Lower leg skin (tissue), 4 donors: ENCODE measurements at regions not wholly inside any gene's neighbourhood (a gene's known extent, or its start where the extent isn't known, plus 50 kb on each side); places are given as distances from the start of the nearest gene placed in this dataset.
"Not testable (repeated sequence)": the region's sequence is repeated elsewhere in the genome, so short reads cannot be mapped to it uniquely, and the experiment has no call there.

ENCODE experiments used
- DNase-seq, 2 donors: peaks; one replicate each; pipeline ENCODE4 v3.0.0-alpha.2; 2019; ENCODE audit warnings: low spot score in 2 of 2
- H3K4me3 ChIP-seq: fragments of 200-600 bp; sonication (generic); 2 replicates; pipeline ENCODE4 v1.5.1; 2017; ENCODE audit warnings: mild to moderate bottlenecking, low read depth; ENCODE audit not compliant: poor library complexity, severe bottlenecking
- CTCF ChIP-seq, 3 donors: fragments of 450-650 bp; IDR thresholded peaks; one replicate each; pipeline ENCODE4 v1.5.1; 2016; ENCODE audit warnings: antibody characterized with exemption in 3 of 3, mild to moderate bottlenecking in 3 of 3, moderate library complexity in 2 of 3
- POLR2A ChIP-seq, 2 donors: fragments of 450-650 bp; IDR thresholded peaks; one replicate each; pipeline ENCODE4 v1.6.1; 2016 to 2017; ENCODE audit warnings: antibody characterized with exemption in 2 of 2, mild to moderate bottlenecking in 1 of 2, moderate library complexity in 1 of 2
- WGBS, 2 donors: methylation state at CpG; one replicate each; pipeline ENCODE4 v1.1.5; 2018; 5-methylcytosine and 5-hydroxymethylcytosine counted together
- intact Hi-C: fragments of 100-400 bp; cut with DNase I; formaldehyde crosslinking; loops from one replicate; pipeline ENCODE4 v1.15.0; 2023; ENCODE audit warnings: low total_unique reads

- TF ChIP-seq CTCF (IDR thresholded peaks at IDR 0.05) (no peak), POLR2A (IDR thresholded peaks at IDR 0.05) (no peak)
- 95 to 96% methylated on average over 2 of the region's 2 CpGs for WGBS, 2 donors
- DNase-seq, result no peak
- intact Hi-C loops, result no loop called here
- H3K4me3 ChIP-seq, result no peak overlapping the region
These were observed 549.2 kb upstream of the AMOT start for GRCh38 chrX:113389846-113390245.

- TF ChIP-seq CTCF (IDR thresholded peaks at IDR 0.05) (no peak), POLR2A (IDR thresholded peaks at IDR 0.05) (no peak)
- 5 to 23% methylated on average over 3 of the region's 3 CpGs for WGBS, 2 donors
- H3K4me3 ChIP-seq, result no peak overlapping the region
- DNase-seq, result peak in 1 of 2 donors; percentile 25
- intact Hi-C loops, result no loop called here
These were observed 544.0 kb upstream of the AMOT start for GRCh38 chrX:113384628-113385027.

GRCh38 chrX:113373421-113373820 lies 532.8 kb upstream of the AMOT start:
- H3K4me3 ChIP-seq, intact Hi-C loops, DNase-seq: not testable (repeated sequence)
- WGBS, 2 donors, result 64 to 67% methylated on average over 3 of the region's 3 CpGs

GRCh38 chrX:113370006-113370405 lies 529.4 kb upstream of the AMOT start:
- H3K4me3 ChIP-seq, result no peak overlapping the region
- intact Hi-C loops, result no loop called here
- 57 to 75% methylated on average over 7 of the region's 7 CpGs for WGBS, 2 donors
- TF ChIP-seq CTCF (IDR thresholded peaks at IDR 0.05) (no peak), POLR2A (IDR thresholded peaks at IDR 0.05) (no peak)
- DNase-seq, result no peak

- H3K4me3 ChIP-seq, result no peak overlapping the region
- 66 to 82% methylated on average over 3 of the region's 3 CpGs for WGBS, 2 donors
- no peak for DNase-seq
- TF ChIP-seq POLR2A (IDR thresholded peaks at IDR 0.05) (no peak), CTCF (IDR thresholded peaks at IDR 0.05) (no peak)
- intact Hi-C loops, result no loop called here
These were observed 528.4 kb upstream of the AMOT start for GRCh38 chrX:113369056-113369455.

- DNase-seq, result no peak
- TF ChIP-seq POLR2A (IDR thresholded peaks at IDR 0.05) (no peak), CTCF (IDR thresholded peaks at IDR 0.05) (no peak)
- WGBS, 2 donors, result 82 to 91% methylated on average over 9 of the region's 9 CpGs
- H3K4me3 ChIP-seq, result no peak overlapping the region
- intact Hi-C loops, result no loop called here
These were observed 512.5 kb upstream of the AMOT start for GRCh38 chrX:113353134-113353533.
